ENCODE measurements at regions not wholly inside any gene's neighbourhood (a gene's known extent, or its start where the extent isn't known, plus 50 kb on each side); places are given as distances from the start of the nearest gene placed in this dataset.

- no peak for DNase-seq
Measured at GRCh38 chr11:129290966-129291365, 84.7 kb upstream of the BARX2 start.

- DNase-seq: no peak
Measured at GRCh38 chr11:129289350-129290040, 86.2 kb upstream of the BARX2 start.

DNA sequence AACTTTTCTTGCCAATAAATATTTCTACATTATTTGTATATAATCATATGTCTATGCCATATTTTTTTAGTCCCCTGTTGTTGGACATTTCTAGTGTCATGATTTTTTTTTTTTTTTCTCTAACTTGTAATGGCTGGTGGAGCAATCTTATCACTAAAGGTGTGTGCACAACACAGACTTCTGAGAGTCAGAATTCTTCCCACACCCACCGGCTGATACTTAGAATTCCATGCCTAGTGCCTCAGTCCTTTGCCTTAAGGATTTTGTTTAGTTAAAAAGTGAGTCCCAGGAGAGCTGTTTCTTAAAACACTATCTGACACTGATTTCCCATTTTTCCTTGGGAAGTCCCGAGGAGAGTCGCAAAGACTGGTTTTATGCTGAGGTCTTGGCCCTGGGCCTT, 87.7 kb upstream of the BARX2 start:
- DNase-seq: no peak

DNA sequence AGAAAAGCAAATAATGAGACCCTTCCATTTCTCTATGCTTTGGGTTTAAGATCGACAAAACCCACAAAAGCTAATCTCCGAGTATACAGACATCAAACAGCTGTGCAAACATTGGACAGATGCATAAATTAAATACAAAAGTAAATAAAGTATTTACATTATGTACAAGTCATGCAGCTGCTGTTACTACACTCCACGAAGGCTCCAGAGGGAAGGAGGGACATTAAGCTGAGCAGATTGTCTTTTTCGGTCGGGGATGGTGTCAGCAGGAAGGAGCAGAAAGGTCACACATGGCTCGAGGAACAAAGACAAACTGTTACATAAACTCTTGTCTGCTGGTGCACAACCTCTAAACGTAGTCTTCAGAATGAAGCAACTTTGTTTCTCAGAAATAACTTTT, 88.8 kb upstream of the BARX2 start:
- DNase-seq: no peak

- no peak for DNase-seq
Measured at GRCh38 chr11:129285402-129285786, 90.3 kb upstream of the BARX2 start.

DNA sequence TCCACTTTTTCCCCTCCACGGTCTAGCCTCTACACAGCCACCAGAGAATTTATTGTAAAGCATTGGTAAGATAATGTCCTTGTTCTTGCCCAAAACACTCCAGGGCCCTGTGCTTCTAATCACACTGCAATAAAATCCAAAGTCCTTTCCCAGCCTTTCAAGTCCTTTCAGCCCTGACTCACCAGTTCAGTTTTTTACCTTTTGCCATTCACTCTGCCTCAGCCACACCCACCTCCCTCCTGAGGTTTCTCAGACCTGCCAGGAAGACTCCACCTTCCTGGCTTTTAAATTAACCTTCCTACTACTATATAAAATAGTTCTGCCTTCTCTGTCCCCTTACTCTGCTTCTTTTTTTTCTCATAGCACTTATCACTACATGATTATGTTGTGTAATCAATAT, 91.0 kb upstream of the ARHGAP32 start:
- DNase-seq: no peak

- DNase-seq: no peak
Measured at GRCh38 chr11:129282634-129283033, 90.5 kb upstream of the ARHGAP32 start.

DNA sequence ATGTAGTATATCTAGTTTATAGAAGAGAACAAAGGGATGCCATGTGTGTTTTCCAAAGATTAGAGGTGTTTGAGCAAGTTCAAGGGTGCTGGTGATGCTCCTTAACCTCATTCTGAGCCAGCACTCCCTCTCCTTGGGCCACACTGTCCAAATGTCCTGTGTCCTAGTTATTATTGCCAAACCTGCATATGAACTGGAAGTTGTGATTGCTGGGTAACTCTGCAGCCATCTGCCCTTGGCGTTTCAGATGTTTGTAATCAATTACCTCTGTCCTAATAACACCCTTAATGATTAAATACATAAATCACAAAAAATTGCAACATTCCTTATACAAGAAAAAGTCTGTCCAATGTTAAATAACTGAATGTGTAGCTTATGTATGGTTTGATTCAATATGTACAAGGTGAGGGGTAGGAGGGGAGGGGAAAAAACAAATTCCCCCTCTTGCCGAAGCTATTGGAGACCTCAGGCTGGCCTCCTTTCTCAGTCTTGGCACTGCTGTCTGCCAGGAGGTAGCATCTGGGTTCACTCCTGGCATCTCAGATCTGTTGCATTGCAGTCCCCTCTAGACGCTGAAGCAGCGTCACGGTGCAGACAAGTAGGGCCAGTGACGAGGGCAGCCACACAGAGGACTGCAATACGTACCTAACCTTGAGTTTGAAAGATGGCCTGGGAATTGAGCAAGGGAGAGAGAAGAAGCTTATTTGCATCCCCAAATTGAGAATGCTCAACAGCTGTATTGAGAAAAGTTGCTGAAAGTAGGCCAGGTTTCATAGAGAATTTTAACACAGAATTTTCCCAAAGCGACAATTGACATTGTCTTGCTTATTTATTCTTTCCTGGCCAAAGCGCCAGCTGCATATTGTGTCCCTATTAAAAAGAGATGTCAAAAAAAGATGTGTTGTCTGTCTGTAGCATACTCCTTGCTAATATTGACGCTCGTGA, 89.6 kb upstream of the ARHGAP32 start:
- DNase-seq: no peak

DNA sequence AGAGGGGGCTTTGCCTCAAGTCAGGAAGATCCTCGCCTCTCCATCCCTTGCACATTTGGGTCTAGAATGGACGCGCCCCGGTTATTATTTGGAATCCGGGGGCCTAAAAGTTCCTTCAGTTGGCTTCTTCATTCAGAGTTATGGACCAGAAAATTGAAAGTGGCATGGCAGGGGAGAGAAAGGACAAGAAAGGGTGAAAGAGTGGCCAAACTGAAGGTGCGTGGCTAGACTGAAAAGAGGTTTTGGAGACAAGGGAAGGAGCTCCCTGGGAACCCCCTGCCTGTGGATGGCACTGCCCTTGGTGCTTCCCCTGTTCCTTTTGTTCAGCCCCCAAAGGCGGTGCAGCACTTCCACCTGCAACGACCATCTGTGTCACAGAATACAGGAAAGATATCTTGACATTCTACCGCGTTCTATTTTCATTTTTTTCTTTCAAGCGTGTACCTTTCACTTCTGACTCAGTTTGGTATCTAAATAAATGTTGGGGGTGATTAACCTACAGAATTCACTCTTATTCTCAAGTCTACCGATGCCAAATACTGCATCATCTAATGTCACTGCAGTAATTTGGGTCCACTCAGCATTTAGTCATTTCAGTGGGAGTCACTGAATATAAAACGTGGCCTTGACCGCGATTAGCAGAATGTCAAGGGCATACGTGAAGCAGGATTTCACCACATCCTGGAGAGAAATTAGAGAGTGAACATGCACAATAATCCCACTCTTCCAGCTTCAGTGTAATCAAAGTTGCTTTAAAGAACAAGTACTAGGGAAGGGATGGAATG, 88.1 kb upstream of the ARHGAP32 start:
- no peak for DNase-seq

- DNase-seq: peak in 3 of 4 experiments; percentile 50 to 79 (median 58)
Measured at GRCh38 chr11:129279326-129280026, 87.4 kb upstream of the ARHGAP32 start.

DNA sequence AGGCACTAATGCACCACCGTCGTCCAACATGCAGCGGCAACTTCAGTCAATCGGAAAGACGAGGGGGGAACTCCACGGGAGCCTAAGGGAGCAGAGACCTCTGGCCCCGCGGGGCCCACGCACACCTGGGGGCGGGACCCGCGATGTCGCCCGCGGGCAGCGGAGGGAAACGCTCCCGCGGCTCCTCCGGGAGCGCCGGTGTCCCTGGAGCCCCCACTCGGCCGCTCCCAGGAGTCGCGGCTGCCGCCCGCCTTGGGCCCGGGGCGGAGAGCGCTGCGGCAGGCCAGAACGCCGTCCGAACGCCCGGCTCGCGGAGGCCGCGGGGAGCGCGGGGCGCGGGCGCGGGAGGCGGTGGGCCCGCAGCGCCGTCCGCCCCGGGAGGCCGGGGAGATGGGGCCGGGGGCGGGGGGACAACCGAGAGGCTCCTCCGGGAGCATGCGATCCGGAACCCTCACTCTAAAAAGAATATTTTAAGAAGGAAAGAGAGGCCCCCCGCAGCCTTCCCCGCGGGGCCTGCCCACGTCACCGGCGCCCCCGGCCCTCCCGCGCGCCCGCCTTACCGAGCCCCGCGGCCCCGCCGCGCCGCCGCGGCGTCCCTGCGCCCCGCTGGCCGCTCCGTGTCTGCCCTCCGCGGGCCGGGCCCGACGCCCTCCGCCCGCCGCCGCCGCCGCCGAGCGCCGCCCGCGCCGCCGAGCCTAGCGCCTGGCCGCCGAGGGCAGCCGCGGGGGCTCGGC, 86.6 kb upstream of the ARHGAP32 start:
- peak in 1 of 4 experiments; percentile 21 for DNase-seq

- no peak for DNase-seq
Measured at GRCh38 chr11:129277198-129277843, 85.2 kb upstream of the ARHGAP32 start.

- DNase-seq: no peak
Measured at GRCh38 chr11:129275828-129276227, 83.7 kb upstream of the ARHGAP32 start.

- no peak for DNase-seq
Measured at GRCh38 chr11:129273944-129274711, 82.0 kb upstream of the ARHGAP32 start.

GRCh38 chr11:129273322-129273721, 81.2 kb upstream of the ARHGAP32 start:
- no peak for DNase-seq

DNA sequence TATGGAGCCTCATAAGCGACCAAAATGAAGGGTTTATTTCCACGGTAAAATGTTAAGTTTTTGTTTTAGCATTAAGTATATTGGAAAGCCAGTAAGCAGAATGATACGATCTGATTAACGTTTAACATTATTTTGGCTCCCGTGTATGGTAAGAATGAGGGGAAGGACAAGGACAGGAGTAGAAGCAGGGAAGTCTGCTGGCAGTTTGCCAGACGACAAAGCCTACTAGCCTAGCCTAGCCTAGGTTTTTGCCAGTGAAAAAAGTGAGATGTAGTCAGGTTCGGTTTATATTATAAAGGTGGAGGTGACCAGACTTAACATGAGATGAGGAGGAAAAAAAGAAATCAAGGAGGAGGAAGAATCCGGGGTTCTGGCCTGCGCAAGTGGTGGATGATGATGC, 78.9 kb upstream of the ARHGAP32 start:
- no peak for DNase-seq

DNA sequence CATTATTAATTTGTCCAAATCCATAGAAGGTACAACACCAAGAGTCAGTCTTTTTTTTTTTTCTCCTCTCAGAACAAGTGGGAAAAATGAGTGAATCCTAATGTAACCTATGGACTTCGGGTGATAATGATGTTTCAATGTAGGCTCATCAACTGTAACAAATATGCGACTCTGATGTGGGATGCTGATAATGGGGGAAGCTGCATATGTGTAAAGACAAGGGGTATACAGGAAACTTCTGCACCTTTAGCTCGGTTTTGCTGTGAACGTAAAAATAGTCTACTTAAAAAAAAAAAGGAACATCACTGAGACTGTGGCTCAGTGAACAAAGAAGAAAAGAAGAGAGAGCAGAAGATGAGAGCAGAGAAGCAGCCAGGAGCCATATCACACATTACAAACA, 78.3 kb upstream of the ARHGAP32 start:
- DNase-seq: no peak

GRCh38 chr11:129268371-129268770, 76.2 kb upstream of the ARHGAP32 start:
- no peak for DNase-seq

GRCh38 chr11:129267716-129268115, 75.6 kb upstream of the ARHGAP32 start:
- no peak for DNase-seq

DNA sequence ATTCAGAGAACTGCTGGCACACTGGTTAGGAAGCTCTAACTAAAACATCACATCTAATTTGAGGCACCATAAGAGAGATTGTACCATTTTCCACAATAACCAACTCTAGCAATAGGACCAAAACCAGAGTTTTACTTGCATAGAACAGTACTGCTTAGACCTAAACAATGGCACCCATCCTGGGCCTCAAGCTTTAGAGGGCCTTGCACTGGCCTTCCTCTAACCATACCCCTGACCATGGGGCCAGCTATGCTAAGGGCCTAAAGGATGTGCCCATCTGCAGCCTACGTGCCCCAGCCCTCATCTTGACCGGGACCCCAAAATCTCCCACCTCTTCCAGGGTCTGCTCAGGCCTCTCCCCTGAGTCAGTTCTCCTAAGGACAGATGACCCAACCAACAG, 74.4 kb upstream of the ARHGAP32 start:
- no peak for DNase-seq

Measured in activated naive CD4-positive, alpha-beta T cell (primary cell).